Glutamatergic neuron (in vitro differentiated cells): ENCODE measurements at regions not wholly inside any gene's neighbourhood (a gene's known extent, or its start where the extent isn't known, plus 50 kb on each side); places are given as distances from the start of the nearest gene placed in this dataset.

Experiments
- DNase-seq: peaks from one replicate; pipeline ENCODE4 v3.0.0; 2022
- H3K27ac Mint-ChIP-seq: one replicate; pipeline ENCODE4 v1.8.0; 2020; ENCODE audit warnings: mild to moderate bottlenecking, mixed read lengths, inconsistent platforms; ENCODE audit not compliant: unreplicated experiment
- H3K27me3 Mint-ChIP-seq: one replicate; pipeline ENCODE4 v1.8.0; 2020; ENCODE audit warnings: mild to moderate bottlenecking, moderate library complexity, mixed read lengths, inconsistent platforms; ENCODE audit not compliant: unreplicated experiment
- H3K36me3 Mint-ChIP-seq: one replicate; pipeline ENCODE4 v1.8.0; 2020; ENCODE audit warnings: mild to moderate bottlenecking, mixed read lengths, inconsistent platforms; ENCODE audit not compliant: unreplicated experiment
- H3K4me1 Mint-ChIP-seq: one replicate; pipeline ENCODE4 v1.8.0; 2020; ENCODE audit warnings: mild to moderate bottlenecking, low read depth, mixed read lengths, inconsistent platforms; ENCODE audit not compliant: unreplicated experiment
- H3K4me3 Mint-ChIP-seq: one replicate; pipeline ENCODE4 v1.8.0; 2020; ENCODE audit warnings: mild to moderate bottlenecking, mixed read lengths, inconsistent platforms; ENCODE audit not compliant: unreplicated experiment
- H3K9me3 Mint-ChIP-seq: one replicate; pipeline ENCODE4 v1.8.0; 2020; ENCODE audit warnings: mild to moderate bottlenecking, moderate library complexity, mixed read lengths, inconsistent platforms; ENCODE audit not compliant: unreplicated experiment
- CTCF ChIP-seq: fragments of 200-600 bp; sonication (generic); IDR thresholded peaks from one replicate; pipeline ENCODE4 v1.5.0; 2021; ENCODE audit not compliant: partially characterized antibody, unreplicated experiment

DNA sequence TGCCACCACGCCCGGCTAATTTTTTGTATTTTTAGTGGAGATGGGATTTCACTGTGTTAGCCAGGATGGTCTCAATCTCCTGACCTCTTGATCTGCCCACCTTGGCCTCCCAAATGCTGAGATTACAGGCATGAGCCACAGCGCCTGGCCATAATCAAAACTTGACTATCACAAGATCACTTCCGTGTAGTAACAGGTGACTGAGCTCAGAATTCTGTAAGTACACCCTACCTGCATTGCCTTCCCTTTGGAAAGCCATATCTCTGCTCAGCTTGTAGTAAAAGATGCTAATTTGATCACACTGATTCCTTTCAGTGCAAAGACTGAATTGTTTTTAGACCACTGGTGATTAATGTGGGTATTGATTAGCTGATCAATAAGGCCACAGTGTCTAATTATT lies 167.1 kb downstream of the SHOX2 start:
- Mint-ChIP-seq H3K4me1 (peaks cover 4% of the 10 kb centered on the region), H3K27ac (no peak overlapping the region), H3K27me3 (no peaks in the 10 kb centered on the region), H3K36me3 (peaks cover 5% of the 10 kb centered on the region), H3K4me3 (no peak overlapping the region), H3K9me3 (peaks cover 1% of the 10 kb centered on the region)
- DNase-seq, result no peak
- no peak for TF ChIP-seq CTCF

- H3K27ac Mint-ChIP-seq, result no peak overlapping the region
- no peak overlapping the region for H3K4me3 Mint-ChIP-seq
- H3K36me3 Mint-ChIP-seq, result peaks cover 5% of the 10 kb centered on the region
- H3K27me3 Mint-ChIP-seq, result no peaks in the 10 kb centered on the region
- TF ChIP-seq CTCF, result no peak
- DNase-seq, result no peak
- peaks cover 4% of the 10 kb centered on the region for H3K4me1 Mint-ChIP-seq
- H3K9me3 Mint-ChIP-seq, result peaks cover 1% of the 10 kb centered on the region
Observed at GRCh38 chr3:157938154-157938779, 168.0 kb downstream of the SHOX2 start.

- Mint-ChIP-seq H3K36me3 (peaks cover 4% of the 10 kb centered on the region), H3K27ac (no peak overlapping the region), H3K4me1 (no peaks in the 10 kb centered on the region), H3K9me3 (peaks cover 1% of the 10 kb centered on the region), H3K27me3 (no peaks in the 10 kb centered on the region), H3K4me3 (no peak overlapping the region)
- TF ChIP-seq CTCF, result no peak
- DNase-seq, result no peak
Observed at GRCh38 chr3:157931517-157931916, 174.7 kb downstream of the SHOX2 start.

GRCh38 chr3:157930000-157930780 lies 176.0 kb downstream of the SHOX2 start:
- TF ChIP-seq CTCF, result no peak
- no peak overlapping the region for H3K27ac Mint-ChIP-seq

DNA sequence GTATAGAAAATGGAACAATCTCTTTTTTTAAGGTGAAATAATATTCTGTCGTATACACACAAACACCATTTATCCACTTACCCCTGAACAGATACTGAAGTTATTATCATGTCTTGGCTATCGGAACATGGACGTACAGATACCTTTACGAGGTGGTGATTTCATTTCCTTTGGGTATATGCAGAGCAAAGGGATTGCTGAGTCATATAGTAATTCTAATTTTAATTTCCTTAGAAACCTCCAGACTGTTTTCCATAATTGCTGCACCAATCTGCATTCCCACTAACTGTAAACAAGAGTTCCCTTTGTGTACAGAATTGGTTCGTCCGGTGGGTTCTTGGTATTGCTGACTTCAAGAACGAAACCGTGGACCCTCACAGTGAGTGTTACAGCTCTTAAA lies 179.4 kb downstream of the SHOX2 start:
- H3K36me3 Mint-ChIP-seq, result peaks cover 4% of the 10 kb centered on the region
- no peaks in the 10 kb centered on the region for H3K27me3 Mint-ChIP-seq
- TF ChIP-seq CTCF, result no peak
- H3K4me3 Mint-ChIP-seq, result no peak overlapping the region
- no peaks in the 10 kb centered on the region for H3K9me3 Mint-ChIP-seq
- no peak overlapping the region for H3K27ac Mint-ChIP-seq
- no peak for DNase-seq
- H3K4me1 Mint-ChIP-seq, result peaks cover 5% of the 10 kb centered on the region

More at GRCh38 chr3:157930000-157930780, 176.0 kb downstream of the SHOX2 start:
- DNase-seq, result no peak
- peaks cover 4% of the 10 kb centered on the region for H3K36me3 Mint-ChIP-seq
- no peaks in the 10 kb centered on the region for H3K27me3 Mint-ChIP-seq
- no peaks in the 10 kb centered on the region for H3K9me3 Mint-ChIP-seq
- H3K4me1 Mint-ChIP-seq, result no peaks in the 10 kb centered on the region
- H3K4me3 Mint-ChIP-seq, result no peak overlapping the region
